AG09319 (cell line): ENCODE measurements at regions not wholly inside any gene's neighbourhood (a gene's known extent, or its start where the extent isn't known, plus 50 kb on each side); places are given as distances from the start of the nearest gene placed in this dataset.

Experiments
- DNase-seq: peaks from one replicate; pipeline ENCODE4 v3.0.0-alpha.2; 2010; ENCODE audit warnings: low read depth; ENCODE audit errors: extremely low read depth
- CTCF ChIP-seq: IDR thresholded peaks from 2 replicates; pipeline ENCODE4 v1.5.1; 2011; ENCODE audit warnings: low read depth, mild to moderate bottlenecking, inconsistent platforms, low read length, moderate library complexity

DNA sequence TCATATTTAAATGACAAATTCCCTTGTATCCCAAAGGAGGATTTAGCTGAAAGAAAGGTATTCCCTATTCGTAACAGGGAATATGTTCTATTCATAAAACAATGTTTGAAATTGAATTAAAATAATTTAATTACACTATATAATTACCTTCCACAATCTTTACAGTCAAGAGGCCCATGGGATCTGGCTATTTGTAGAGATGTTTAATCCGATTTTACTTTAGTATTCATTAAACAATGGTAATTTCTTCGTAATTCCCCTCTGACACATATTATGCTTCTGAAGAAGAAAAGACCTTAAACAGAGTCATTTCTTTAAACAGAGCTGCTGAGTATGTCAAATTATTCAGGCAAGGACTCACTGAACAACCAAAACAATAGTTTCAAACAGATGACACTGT lies 98.8 kb downstream of the MAGEC1 start:
- TF ChIP-seq CTCF, result no peak
- DNase-seq, result no peak

DNA sequence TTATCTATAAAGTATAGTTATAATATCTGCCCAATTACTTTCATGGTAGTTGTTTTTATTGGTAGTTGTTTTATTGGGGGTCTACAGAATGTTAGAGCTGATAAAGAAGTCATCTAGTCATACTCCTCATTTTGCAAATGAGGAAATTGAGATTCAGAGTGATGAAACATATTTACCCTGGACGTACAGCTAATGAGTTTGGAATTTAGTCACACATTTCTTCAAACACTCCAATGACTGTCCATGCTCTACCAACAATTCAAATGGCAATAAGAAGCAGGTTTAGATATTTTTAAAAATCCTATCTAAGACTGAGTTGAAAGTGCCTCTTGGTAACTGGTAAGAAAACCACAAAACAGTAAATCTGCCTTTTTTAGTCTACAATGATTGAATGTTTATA lies 98.2 kb downstream of the MAGEC1 start:
- TF ChIP-seq CTCF, result no peak
- no peak for DNase-seq

GRCh38 chrX:141989815-141990214 lies 86.1 kb downstream of the MAGEC1 start:
- no peak for DNase-seq
- no peak for TF ChIP-seq CTCF

DNA sequence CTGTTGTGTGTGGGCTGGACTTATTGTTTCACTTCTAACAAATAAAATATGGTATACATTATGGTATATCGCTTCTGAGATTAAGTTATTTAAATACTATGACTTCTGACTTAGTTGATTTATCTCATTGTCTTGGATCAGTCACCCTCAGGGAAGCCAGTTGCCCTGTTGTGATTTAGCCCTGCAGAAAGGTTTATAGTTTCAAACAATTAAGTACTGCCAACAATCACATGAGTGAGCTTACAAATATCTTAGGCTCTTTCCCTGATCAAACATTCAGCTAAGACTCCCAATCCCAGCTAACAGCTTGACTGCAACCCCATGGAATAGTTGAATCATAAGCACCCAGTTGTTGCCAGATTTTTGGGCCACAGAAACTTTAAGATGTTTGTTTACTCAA lies 85.4 kb downstream of the MAGEC1 start:
- DNase-seq, result no peak
- TF ChIP-seq CTCF, result no peak

GRCh38 chrX:141982296-141982695 lies 78.6 kb downstream of the MAGEC1 start:
- DNase-seq, result no peak
- no peak for TF ChIP-seq CTCF

GRCh38 chrX:141975839-141976238 lies 72.1 kb downstream of the MAGEC1 start:
- no peak for TF ChIP-seq CTCF
- DNase-seq, result no peak

DNA sequence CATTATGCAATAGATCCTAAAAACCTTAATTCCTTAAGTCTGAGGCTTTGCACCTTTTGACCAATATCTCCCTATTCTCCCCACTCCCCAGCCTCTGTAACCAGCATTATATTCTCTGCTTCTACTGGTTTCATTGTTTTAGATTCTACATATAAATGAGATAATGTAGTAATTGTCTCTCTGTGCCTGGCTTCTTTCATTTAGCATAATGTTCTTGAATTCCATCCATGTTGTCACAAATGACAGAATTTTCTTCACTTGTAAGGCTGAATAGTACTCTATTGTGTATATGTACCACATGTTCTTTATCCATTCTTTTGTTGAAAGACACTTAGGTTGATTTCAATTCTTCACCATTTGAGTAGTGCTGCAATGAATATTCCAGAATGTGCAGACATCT lies 66.0 kb downstream of the MAGEC1 start:
- no peak for TF ChIP-seq CTCF
- DNase-seq, result no peak
